HG03521 (cell line): ENCODE measurements at regions not wholly inside any gene's neighbourhood (a gene's known extent, or its start where the extent isn't known, plus 50 kb on each side); places are given as distances from the start of the nearest gene placed in this dataset.

Experiments used
- ATAC-seq: cut with Tn5 transposase; IDR thresholded peaks from one replicate; pipeline ENCODE4 v1.9.1; 2021; ENCODE audit warnings: mild to moderate bottlenecking, moderate library complexity; ENCODE audit not compliant: unreplicated experiment

- ATAC-seq, result no peak
Observed at GRCh38 chrY:15478348-15478963, 954.1 kb downstream of the NLGN4Y start.

GRCh38 chrY:15500536-15500935 lies 976.2 kb downstream of the NLGN4Y start:
- no peak for ATAC-seq

GRCh38 chrY:15501181-15501580 lies 976.9 kb downstream of the NLGN4Y start:
- no peak for ATAC-seq

GRCh38 chrY:15510288-15510687 lies 986.0 kb downstream of the NLGN4Y start:
- no peak for ATAC-seq

- no peak for ATAC-seq
Observed at GRCh38 chrY:15510984-15511650, 986.8 kb downstream of the NLGN4Y start.

DNA sequence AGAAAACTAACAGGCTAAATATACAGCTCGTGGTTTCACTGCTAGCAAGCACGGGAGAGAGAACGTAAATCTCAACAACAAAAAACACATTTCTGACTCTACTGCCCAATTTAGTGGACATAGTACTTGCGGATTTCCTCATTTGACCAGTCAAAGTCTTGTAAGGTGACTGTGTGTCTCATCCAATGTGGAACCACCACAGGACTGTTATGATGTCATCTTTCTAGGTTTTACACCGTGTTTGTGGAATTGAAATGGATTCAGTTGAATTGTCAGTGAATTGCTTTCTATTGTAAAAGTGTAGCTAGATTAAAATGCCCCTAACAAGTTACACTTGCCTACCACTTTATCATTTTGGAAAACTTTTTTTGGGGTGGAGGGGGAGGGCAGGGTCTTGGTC lies 1010.8 kb downstream of the NLGN4Y start:
- ATAC-seq, result no peak

DNA sequence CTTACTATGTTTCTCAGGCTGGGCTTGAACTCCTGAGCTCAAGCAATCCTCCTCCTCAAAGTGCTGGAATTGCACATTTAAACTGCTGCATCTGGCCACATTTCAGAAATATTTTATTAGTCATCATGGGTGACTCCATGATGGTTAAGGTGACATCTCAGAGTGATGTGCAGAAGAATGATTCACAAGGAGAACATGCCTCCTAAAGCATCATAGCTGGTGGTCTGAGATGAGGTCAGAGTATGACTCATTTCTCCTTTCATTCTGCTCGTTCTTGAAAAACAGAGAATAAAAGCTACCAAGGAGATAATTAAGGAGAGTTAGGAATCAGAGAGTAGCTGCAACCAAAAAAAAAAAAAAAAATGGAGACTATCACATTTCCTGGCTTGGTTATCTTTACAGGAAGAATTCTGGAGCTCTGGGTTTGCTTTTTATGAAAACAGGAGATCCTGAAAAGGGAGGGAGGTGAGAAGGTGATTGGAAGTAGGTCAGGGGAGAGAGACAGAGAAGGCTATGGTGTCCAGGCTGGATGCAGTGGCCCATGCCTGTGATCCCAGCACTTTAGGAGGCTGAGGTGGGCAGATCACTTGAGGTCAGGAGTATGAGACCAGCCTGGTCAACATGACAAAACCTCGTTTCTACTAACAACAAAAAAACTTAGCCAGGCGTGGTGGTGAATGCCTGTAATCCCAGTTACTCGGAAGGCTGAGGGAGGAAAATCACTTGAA lies 1011.6 kb downstream of the NLGN4Y start:
- ATAC-seq, result no peak

- no peak for ATAC-seq
Observed at GRCh38 chrY:15540516-15540915, 1016.2 kb downstream of the NLGN4Y start.

DNA sequence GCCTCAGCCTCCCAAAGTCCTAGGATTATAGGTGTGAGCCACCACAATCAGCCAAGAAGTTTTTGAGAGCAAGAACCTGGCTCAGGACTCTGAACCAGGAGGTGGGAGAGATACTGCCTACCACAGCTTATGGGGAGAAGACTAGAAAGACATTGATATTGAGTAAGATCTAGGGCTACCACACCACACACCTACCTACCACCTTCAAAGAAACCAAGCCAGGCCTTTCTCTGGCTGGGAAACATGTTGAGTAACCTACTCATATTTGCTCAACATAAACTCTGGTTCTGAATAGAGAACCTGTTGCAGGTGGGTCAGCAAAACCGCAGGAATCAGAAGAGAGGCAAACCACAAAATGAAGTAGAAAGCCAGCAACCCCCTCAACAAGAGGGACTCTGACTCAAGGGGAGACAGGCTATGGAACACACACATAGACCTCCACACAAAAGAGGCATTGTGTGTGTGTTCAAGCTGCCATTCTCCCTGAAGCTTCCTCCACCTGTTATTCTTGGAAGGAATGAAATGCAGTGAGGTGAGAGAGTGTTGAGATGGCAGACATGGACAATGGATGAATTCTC lies 1021.9 kb downstream of the NLGN4Y start:
- ATAC-seq, result no peak

DNA sequence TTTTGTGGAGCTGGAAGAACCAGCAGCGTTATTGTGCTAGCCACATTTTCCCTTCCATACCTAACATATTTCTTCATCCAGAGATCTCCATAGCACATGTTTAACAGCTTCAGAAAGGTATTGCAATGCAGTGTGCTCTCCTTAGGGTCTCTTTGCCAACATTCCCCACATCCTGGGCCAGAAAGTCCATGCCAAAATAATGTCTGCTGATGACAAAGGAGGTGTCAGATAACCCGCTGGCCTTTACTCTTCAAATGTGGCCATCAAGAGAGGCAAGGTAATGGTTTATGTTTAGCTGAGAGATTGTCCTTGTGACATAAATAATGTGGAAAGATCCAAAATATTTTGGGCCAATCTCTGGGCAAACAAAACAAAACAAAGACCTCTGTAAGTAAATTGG lies 1027.7 kb downstream of the NLGN4Y start:
- no peak for ATAC-seq

GRCh38 chrY:15554991-15555390 lies 1030.7 kb downstream of the NLGN4Y start:
- ATAC-seq, result no peak

- ATAC-seq, result no peak
Observed at GRCh38 chrY:15559169-15559568, 1034.8 kb downstream of the NLGN4Y start.

- no peak for ATAC-seq
Observed at GRCh38 chrY:15560840-15561239, 1036.5 kb downstream of the NLGN4Y start.

DNA sequence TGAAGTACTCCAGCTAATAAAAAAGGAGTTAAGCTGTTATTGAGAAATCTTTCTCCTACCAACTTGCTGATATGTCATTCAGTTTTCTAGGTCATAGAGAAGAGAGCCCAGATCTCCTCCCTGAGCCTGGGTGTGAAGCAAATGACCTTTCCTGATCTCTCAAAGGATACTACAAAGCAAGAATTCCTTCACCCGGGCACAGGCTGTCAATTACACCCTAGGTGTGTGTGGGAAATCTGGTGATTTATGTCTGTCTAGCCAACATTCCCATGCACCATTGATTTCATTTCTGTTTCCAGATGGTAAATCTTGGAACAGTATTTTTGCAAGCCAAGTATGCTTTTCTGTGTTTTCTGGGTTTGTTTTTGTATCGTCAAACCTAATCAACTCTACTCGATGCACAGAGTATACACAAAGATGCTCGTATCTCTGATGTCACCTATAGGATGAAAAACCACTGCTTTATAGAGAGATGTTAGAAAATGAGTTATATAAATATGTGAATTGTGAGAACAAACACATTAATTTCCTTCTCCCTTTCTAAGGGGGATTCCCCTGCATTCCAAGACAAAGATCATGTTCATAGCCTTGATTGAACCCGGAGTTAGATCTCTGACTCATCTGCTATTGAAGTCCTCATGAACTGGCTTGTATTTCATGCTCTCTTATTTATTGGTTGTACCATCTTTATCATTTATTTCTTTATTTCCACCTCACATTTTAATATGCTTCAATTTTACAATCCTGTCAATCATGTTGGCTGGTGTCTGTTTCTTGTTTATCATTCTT lies 1037.4 kb downstream of the NLGN4Y start:
- ATAC-seq, result no peak

GRCh38 chrY:15577886-15578285 lies 1053.6 kb downstream of the NLGN4Y start:
- no peak for ATAC-seq

DNA sequence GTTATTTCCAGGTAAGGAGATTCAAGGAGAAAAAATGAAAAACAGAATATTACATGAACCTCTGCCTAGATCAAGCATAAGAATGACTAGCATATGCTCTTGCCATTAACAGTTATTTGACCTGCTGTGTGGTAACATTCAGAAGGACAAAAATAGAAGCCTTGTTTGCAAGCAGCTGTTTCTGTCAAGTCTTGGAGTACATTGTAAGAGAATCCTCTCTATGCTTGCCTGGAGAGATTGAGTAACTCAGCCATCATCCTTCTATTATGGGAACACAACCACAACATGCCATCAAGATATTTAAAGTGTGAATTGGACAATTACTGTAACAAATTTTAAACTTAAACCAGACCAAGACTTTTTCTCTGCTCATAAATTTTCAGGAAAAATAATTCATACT lies 1054.4 kb downstream of the NLGN4Y start:
- ATAC-seq, result no peak

- ATAC-seq, result no peak
Observed at GRCh38 chrY:15579245-15579644, 1054.9 kb downstream of the NLGN4Y start.

DNA sequence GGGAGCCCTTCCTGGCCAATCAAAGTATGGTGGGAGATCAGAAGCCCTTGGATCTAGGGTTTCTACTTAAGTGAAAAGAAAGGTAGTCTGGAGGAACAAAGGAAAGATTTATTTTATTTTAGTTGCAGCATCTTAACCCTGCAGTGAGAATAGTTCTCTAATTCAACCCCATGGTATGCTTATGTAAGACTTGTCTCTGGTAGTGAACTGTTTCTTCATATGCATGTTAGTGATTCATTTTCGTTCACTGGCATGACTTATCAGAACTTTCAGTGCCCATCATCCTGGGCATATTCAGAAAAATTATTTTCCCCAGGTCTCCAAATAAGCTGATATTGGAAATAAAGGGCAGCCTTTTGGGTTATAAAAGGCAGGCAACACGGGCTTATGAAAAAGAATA lies 1058.8 kb downstream of the NLGN4Y start:
- ATAC-seq, result no peak

DNA sequence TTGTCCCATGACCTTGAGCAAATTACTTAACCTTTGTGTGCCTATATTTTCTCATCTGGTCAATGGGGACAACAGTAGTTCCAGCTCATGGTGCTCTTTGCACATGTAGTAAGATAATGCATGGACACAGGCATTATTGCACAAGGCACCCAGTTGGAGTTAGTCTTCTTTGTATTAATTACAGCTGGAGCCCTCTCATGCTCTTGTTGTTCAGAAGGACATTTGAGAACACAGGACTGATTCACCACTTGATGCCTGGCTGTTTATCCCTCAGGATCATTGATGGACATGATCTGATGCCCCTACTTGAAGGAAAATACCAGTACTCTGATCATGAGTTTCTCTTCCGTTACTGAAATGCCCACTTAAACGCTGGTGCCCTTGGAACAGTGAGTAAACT lies 1068.6 kb downstream of the NLGN4Y start:
- ATAC-seq, result no peak

GRCh38 chrY:15593476-15594160 lies 1069.3 kb downstream of the NLGN4Y start:
- ATAC-seq, result no peak

DNA sequence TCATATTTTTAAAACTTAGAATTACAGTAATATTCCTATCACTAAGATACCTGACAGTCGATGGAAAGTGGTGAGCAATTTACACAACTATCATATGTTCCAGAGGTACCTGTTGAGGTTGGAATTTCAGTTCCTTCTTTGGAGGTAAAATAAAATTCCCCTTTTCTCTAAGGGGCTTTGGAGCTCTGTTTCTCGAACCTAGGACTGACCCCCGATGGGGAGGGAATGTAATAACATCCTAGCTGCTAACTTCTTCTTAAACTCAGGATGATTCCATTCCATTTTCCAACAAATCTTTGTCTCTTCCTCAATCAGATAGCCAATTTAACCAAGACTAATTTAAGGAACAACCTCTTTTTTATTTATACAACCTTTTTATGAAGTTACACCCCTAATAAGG lies 1069.8 kb downstream of the NLGN4Y start:
- no peak for ATAC-seq
